H9 (cell line): ENCODE measurements at regions not wholly inside any gene's neighbourhood (a gene's known extent, or its start where the extent isn't known, plus 50 kb on each side); places are given as distances from the start of the nearest gene placed in this dataset.

Experiments
- DNase-seq: peaks from one replicate; pipeline ENCODE4 v3.0.0-alpha.2; 2017
- H2AFZ ChIP-seq: one replicate; pipeline ENCODE4 v1.6.1; 2013; ENCODE audit warnings: mild to moderate bottlenecking, low read length, control low read depth, moderate library complexity
- H2AK5ac ChIP-seq: 2 replicates; pipeline ENCODE4 v1.6.1; 2013; ENCODE audit warnings: low read length, control low read depth, mixed read lengths; ENCODE audit not compliant: insufficient read length
- H2BK120ac ChIP-seq: one replicate; pipeline ENCODE4 v1.6.1; 2013; ENCODE audit warnings: low read depth, mild to moderate bottlenecking, low read length, control low read depth, inconsistent platforms; ENCODE audit not compliant: poor library complexity, severe bottlenecking
- H2BK12ac ChIP-seq: 2 replicates; pipeline ENCODE4 v1.6.1; 2013; ENCODE audit warnings: low read length, control low read depth, mixed read lengths, low read depth; ENCODE audit not compliant: insufficient read length
- H2BK15ac ChIP-seq: 2 replicates; pipeline ENCODE4 v1.6.1; 2013; ENCODE audit warnings: low read depth, low read length, control low read depth
- H2BK20ac ChIP-seq: one replicate; pipeline ENCODE4 v1.6.1; 2013; ENCODE audit warnings: low read depth, mild to moderate bottlenecking, low read length, control low read depth, inconsistent platforms; ENCODE audit not compliant: poor library complexity, severe bottlenecking
- H2BK5ac ChIP-seq: 2 replicates; pipeline ENCODE4 v1.6.1; 2013; ENCODE audit warnings: low read length, control low read depth, mixed read lengths; ENCODE audit not compliant: insufficient read length
- H3K14ac ChIP-seq: 2 replicates; pipeline ENCODE4 v1.6.1; 2013; ENCODE audit warnings: low read length, control low read depth; ENCODE audit not compliant: insufficient read depth
- H3K18ac ChIP-seq: 2 replicates; pipeline ENCODE4 v1.6.1; 2013; ENCODE audit warnings: low read depth, mild to moderate bottlenecking, mixed read lengths, low read length, control low read depth; ENCODE audit not compliant: insufficient read length
- H3K23ac ChIP-seq: 2 replicates; pipeline ENCODE4 v1.6.1; 2013; ENCODE audit warnings: low read length, control low read depth, mixed read lengths, low read depth; ENCODE audit not compliant: insufficient read length
- H3K23me2 ChIP-seq: 2 replicates; pipeline ENCODE4 v1.6.1; 2013; ENCODE audit warnings: low read depth, mild to moderate bottlenecking, mixed read lengths, low read length, control low read depth; ENCODE audit not compliant: insufficient read length, poor library complexity, severe bottlenecking
- H3K27ac ChIP-seq: 2 replicates; pipeline ENCODE4 v1.5.1; 2013; ENCODE audit warnings: low read length, control low read depth, mixed read lengths, low read depth; ENCODE audit not compliant: insufficient read length
- H3K27me3 ChIP-seq: 2 replicates; pipeline ENCODE4 v1.6.1; 2013; ENCODE audit warnings: low read length, control low read depth, inconsistent platforms; ENCODE audit not compliant: insufficient read depth
- H3K4ac ChIP-seq: 2 replicates; pipeline ENCODE4 v1.6.1; 2013; ENCODE audit warnings: low read depth, mild to moderate bottlenecking, control low read depth, inconsistent platforms, low read length, moderate library complexity
- H3K4me1 ChIP-seq: 2 replicates; pipeline ENCODE4 v1.6.1; 2013; ENCODE audit warnings: low read length, control low read depth, inconsistent platforms; ENCODE audit not compliant: insufficient read depth
- H3K4me2 ChIP-seq: 2 replicates; pipeline ENCODE4 v1.6.1; 2013; ENCODE audit warnings: low read length, control low read depth, mixed read lengths; ENCODE audit not compliant: insufficient read length, insufficient read depth
- H3K56ac ChIP-seq: 2 replicates; pipeline ENCODE4 v1.6.1; 2013; ENCODE audit warnings: low read depth, mild to moderate bottlenecking, mixed read lengths, low read length, control low read depth; ENCODE audit not compliant: insufficient read length
- H3K79me1 ChIP-seq: 2 replicates; pipeline ENCODE4 v1.6.1; 2013; ENCODE audit warnings: low read depth, mild to moderate bottlenecking, moderate library complexity, low read length, control low read depth, inconsistent platforms; ENCODE audit not compliant: insufficient read depth, poor library complexity, severe bottlenecking
- H3K79me2 ChIP-seq: 2 replicates; pipeline ENCODE4 v1.6.1; 2013; ENCODE audit warnings: low read length, control low read depth, inconsistent platforms; ENCODE audit not compliant: insufficient read depth
- H3K9ac ChIP-seq: 2 replicates; pipeline ENCODE4 v1.6.1; 2013; ENCODE audit warnings: low read length, control low read depth, mixed read lengths; ENCODE audit not compliant: insufficient read length; ENCODE audit errors: extremely low read depth
- H3K9me3 ChIP-seq: one replicate; pipeline ENCODE4 v1.6.1; 2013; ENCODE audit warnings: low read depth, low read length, inconsistent platforms; ENCODE audit not compliant: control insufficient read depth
- H3T11ph ChIP-seq: one replicate; pipeline ENCODE4 v1.6.1; 2013; ENCODE audit warnings: mild to moderate bottlenecking, low read length, control low read depth, inconsistent platforms
- H4K20me1 ChIP-seq: one replicate; pipeline ENCODE4 v1.6.1; 2013; ENCODE audit not compliant: control insufficient read depth, insufficient read length, insufficient read depth
- H4K5ac ChIP-seq: 2 replicates; pipeline ENCODE4 v1.6.1; 2013; ENCODE audit warnings: low read depth, mild to moderate bottlenecking, mixed read lengths, low read length, control low read depth; ENCODE audit not compliant: insufficient read length
- H4K8ac ChIP-seq: replicated peaks from 2 replicates; pipeline ENCODE4 v1.6.1; 2013; ENCODE audit warnings: low read length, control low read depth, mixed read lengths, low read depth; ENCODE audit not compliant: insufficient read length
- H4K91ac ChIP-seq: 2 replicates; pipeline ENCODE4 v1.6.1; 2013; ENCODE audit warnings: low read depth, mild to moderate bottlenecking, moderate library complexity, mixed read lengths, low read length, control low read depth; ENCODE audit not compliant: insufficient read length
- H3K27ac Mint-ChIP-seq, 3 experiments: 2 replicates in 2 of 3; 3 replicates in 1 of 3; pipeline ENCODE4 v1.8.0; 2020 to 2021; ENCODE audit warnings: mixed read lengths in 3 of 3, mild to moderate bottlenecking in 1 of 3, moderate library complexity in 1 of 3
- H3K27me3 Mint-ChIP-seq: 2 replicates; pipeline ENCODE4 v1.8.0; 2021; ENCODE audit warnings: low read depth, mild to moderate bottlenecking, moderate library complexity, mixed read lengths
- H3K36me3 Mint-ChIP-seq, 3 experiments: 2 replicates in 2 of 3; 3 replicates in 1 of 3; pipeline ENCODE4 v1.8.0; 2020 to 2021; ENCODE audit warnings: low read depth in 3 of 3, mixed read lengths in 3 of 3; ENCODE audit not compliant: insufficient read depth in 1 of 3
- H3K4me1 Mint-ChIP-seq, 2 experiments: 2 replicates each; pipeline ENCODE4 v1.8.0; 2020; ENCODE audit warnings: mixed read lengths in 2 of 2
- H3K4me3 Mint-ChIP-seq, 2 experiments: 2 replicates in 1 of 2; 3 replicates in 1 of 2; pipeline ENCODE4 v1.8.0; 2020 to 2021; ENCODE audit warnings: mild to moderate bottlenecking in 2 of 2, mixed read lengths in 2 of 2, moderate library complexity in 1 of 2
- H3K9me3 Mint-ChIP-seq, 2 experiments: 2 replicates in 1 of 2; 3 replicates in 1 of 2; pipeline ENCODE4 v1.8.0; 2020; ENCODE audit warnings: mild to moderate bottlenecking in 2 of 2, mixed read lengths in 2 of 2, moderate library complexity in 1 of 2
- TF ChIP-seq, protein P1 (sequence below): fragments of 200-600 bp; sonication (generic); conservative IDR thresholded peaks from 3 replicates; pipeline ENCODE4 v1.8.0; 2021; ENCODE audit warnings: antibody characterized with exemption, mild to moderate bottlenecking

DNA sequence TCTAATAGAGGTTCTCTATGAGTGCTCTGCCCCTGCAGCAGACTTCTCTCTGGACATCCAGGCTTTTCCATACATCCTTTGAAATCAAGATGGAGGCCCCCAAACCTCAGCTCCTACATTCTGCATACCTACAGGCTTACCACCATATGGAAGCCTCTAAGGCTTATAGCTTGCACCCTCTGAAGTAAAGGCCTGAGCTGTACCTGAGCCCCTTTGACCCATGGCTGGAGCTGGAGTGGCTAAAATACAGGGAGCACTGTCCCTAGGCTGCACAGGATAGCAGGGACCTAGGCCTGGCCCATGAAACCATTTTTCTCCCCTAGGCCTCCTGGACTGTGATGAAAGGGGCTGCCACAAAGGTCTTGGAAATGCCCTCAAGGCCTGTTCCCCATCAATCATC is 1086.1 kb upstream of the MIR17HG start:
- no peak overlapping the region for H3K4me2 ChIP-seq
- no peak overlapping the region for H2BK120ac ChIP-seq
- no peak overlapping the region for H3K27ac Mint-ChIP-seq
- H3K4me1 Mint-ChIP-seq, result peaks cover 0 to 5% of the 10 kb centered on the region in 2 experiments; a peak in 1 of 4 replicates
- no peak overlapping the region for H2BK12ac ChIP-seq
- no peak overlapping the region for H2BK5ac ChIP-seq
- H3K79me1 ChIP-seq, result no peaks in the 10 kb centered on the region
- no peak overlapping the region for H4K5ac ChIP-seq
- no peak overlapping the region for H2BK20ac ChIP-seq
- no peak overlapping the region for H4K91ac ChIP-seq
- no peaks in the 10 kb centered on the region for H3K23me2 ChIP-seq
- no peak overlapping the region for H2AK5ac ChIP-seq
- no peak overlapping the region for H3K23ac ChIP-seq
- no peak overlapping the region for H3K4me3 Mint-ChIP-seq
- H3K56ac ChIP-seq, result no peak overlapping the region
- no peaks in the 10 kb centered on the region for H3K4me1 ChIP-seq
- no peaks in the 10 kb centered on the region for H3K27me3 ChIP-seq
- no peak overlapping the region for H2AFZ ChIP-seq
- H3K4ac ChIP-seq, result no peak overlapping the region
- H3K36me3 Mint-ChIP-seq, result peaks cover 0 to 6% (median 0%) of the 10 kb centered on the region in 3 experiments; a peak in 2 of 7 replicates
- H3K9me3 Mint-ChIP-seq, result peaks cover 0 to 2% of the 10 kb centered on the region in 2 experiments; a peak in 2 of 5 replicates
- no peak overlapping the region for H2BK15ac ChIP-seq
- H4K8ac ChIP-seq, result no peak overlapping the region
- TF ChIP-seq, protein P1, sequence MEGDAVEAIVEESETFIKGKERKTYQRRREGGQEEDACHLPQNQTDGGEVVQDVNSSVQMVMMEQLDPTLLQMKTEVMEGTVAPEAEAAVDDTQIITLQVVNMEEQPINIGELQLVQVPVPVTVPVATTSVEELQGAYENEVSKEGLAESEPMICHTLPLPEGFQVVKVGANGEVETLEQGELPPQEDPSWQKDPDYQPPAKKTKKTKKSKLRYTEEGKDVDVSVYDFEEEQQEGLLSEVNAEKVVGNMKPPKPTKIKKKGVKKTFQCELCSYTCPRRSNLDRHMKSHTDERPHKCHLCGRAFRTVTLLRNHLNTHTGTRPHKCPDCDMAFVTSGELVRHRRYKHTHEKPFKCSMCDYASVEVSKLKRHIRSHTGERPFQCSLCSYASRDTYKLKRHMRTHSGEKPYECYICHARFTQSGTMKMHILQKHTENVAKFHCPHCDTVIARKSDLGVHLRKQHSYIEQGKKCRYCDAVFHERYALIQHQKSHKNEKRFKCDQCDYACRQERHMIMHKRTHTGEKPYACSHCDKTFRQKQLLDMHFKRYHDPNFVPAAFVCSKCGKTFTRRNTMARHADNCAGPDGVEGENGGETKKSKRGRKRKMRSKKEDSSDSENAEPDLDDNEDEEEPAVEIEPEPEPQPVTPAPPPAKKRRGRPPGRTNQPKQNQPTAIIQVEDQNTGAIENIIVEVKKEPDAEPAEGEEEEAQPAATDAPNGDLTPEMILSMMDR, result no peak
- H3K27ac ChIP-seq, result no peak overlapping the region
- no peak for DNase-seq
- H3T11ph ChIP-seq, result no peak overlapping the region
- peaks cover 1% of the 10 kb centered on the region; the same call in 1 of the 2 replicates for H3K27me3 Mint-ChIP-seq
- no peak overlapping the region for H3K14ac ChIP-seq
- no peak overlapping the region for H3K9ac ChIP-seq
- H3K18ac ChIP-seq, result no peak overlapping the region
- H3K79me2 ChIP-seq, result no peaks in the 10 kb centered on the region
- H3K9me3 ChIP-seq, result no peaks in the 10 kb centered on the region
- no peaks in the 10 kb centered on the region for H4K20me1 ChIP-seq
